ENCODE measurements at regions not wholly inside any gene's neighbourhood (a gene's known extent, or its start where the extent isn't known, plus 50 kb on each side); places are given as distances from the start of the nearest gene placed in this dataset.

DNA sequence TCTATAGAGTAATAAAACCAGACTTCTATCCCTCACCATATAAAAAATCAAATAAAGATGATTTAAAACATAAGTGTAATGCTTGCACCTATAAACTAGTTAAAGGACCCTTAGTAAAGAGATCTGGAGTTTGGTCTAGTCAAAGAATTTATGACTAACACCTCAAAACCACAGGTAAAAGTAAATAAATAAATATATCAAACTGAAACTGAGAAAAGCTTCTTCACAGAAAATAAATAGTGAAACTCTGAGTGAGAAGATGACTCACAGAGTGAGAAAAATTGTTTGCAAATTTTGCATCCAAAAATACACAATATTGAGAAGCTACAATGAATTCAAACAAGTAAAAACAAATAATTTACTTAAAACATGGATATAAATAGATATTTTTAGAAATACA, 387.8 kb downstream of the KDM5D start:
- no peak overlapping the region for H3K4me3 ChIP-seq
- DNase-seq (no peak), ATAC-seq (no peak)
- in situ Hi-C loops (cut with MboI; ENCODE audit: low sequenced_read_pairs in 4 of 4): no loop called here
- no peaks in the 10 kb centered on the region for H3K9me3 ChIP-seq
- H3K4me1 ChIP-seq: no peaks in the 10 kb centered on the region
- no peaks in the 10 kb centered on the region for H3K36me3 ChIP-seq
- no peak overlapping the region for H3K27ac ChIP-seq
- H3K27me3 ChIP-seq: no peaks in the 10 kb centered on the region
- intact Hi-C loops (cut with DNase I; ENCODE audit: low total_unique reads): no loop called here
- TF ChIP-seq, protein P1, sequence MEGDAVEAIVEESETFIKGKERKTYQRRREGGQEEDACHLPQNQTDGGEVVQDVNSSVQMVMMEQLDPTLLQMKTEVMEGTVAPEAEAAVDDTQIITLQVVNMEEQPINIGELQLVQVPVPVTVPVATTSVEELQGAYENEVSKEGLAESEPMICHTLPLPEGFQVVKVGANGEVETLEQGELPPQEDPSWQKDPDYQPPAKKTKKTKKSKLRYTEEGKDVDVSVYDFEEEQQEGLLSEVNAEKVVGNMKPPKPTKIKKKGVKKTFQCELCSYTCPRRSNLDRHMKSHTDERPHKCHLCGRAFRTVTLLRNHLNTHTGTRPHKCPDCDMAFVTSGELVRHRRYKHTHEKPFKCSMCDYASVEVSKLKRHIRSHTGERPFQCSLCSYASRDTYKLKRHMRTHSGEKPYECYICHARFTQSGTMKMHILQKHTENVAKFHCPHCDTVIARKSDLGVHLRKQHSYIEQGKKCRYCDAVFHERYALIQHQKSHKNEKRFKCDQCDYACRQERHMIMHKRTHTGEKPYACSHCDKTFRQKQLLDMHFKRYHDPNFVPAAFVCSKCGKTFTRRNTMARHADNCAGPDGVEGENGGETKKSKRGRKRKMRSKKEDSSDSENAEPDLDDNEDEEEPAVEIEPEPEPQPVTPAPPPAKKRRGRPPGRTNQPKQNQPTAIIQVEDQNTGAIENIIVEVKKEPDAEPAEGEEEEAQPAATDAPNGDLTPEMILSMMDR (IDR thresholded peaks at IDR 0.05 in 4 of 5, conservative IDR thresholded peaks at IDR 0.05 in 1 of 5): no peak
- TF ChIP-seq POLR2A (IDR thresholded peaks at IDR 0.05): no peak

DNA sequence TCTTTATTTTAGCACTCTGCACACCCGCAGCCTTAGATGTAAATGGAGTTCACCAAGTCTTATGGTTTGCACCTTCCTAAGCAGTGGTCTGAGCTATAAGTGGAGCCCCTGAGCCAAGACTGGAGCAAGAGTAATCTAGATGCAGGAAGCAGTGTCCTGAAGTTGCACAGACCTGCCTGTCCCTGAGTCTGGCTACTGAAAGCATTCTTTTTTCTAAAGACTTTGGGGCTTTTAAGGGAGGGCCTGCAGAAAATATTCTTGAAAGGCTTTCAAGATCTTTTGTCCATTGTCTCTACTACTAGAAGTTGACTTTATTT, 389.7 kb downstream of the KDM5D start:
- in situ Hi-C loops (cut with MboI; ENCODE audit: low sequenced_read_pairs in 4 of 4) (no loop called here), intact Hi-C loops (cut with DNase I; ENCODE audit: low total_unique reads) (no loop called here)
- Histone ChIP-seq H3K9me3 (no peaks in the 10 kb centered on the region), H3K27me3 (no peaks in the 10 kb centered on the region), H3K4me3 (no peak overlapping the region), H3K4me1 (no peaks in the 10 kb centered on the region), H3K36me3 (no peaks in the 10 kb centered on the region), H3K27ac (no peak overlapping the region)
- DNase-seq: no peak
- no peak for TF ChIP-seq POLR2A (IDR thresholded peaks at IDR 0.05)
- TF ChIP-seq, protein P1 (IDR thresholded peaks at IDR 0.05 in 4 of 5, conservative IDR thresholded peaks at IDR 0.05 in 1 of 5): no peak
- no peak for ATAC-seq

DNA sequence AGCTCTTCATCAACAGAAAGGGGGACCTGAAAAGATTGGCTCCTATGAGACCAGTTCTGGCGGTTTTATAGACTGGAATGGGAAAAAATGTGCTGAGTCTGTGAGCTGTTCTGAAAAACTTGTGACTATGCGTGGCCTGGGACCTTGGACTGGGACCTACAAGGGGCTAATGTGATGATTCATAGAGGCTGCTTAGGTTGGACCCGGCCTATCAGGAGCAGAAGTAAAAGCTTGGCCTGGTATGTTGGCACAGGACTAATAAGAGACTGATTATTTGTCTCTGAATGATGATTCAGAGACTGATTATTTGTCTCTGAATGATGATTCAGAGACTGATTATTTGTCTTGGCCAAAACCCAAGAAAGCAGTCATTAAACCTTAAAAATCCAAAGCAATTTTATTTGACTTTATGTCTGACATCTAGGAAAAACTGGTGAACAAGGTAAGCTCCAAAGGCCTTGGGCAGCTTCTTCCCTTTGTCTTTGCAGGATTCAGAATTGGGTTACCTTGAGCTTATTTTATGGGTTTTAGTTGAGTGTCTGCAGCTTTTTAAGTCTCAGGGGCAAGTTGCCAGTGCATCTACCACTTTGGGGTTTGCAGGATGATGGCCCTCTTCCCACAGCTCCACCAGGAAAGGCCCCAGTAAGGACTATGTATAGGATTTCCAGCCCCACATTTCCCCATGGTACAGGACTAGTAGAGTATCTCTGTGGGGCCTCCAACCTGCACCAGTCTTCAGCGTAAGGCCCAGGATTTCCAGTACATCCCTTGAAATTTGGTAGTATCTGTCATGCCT, 390.3 kb downstream of the KDM5D start:
- no peaks in the 10 kb centered on the region for H3K36me3 ChIP-seq
- intact Hi-C loops (cut with DNase I; ENCODE audit: low total_unique reads): no loop called here
- in situ Hi-C loops (cut with MboI; ENCODE audit: low sequenced_read_pairs in 4 of 4): no loop called here
- H3K4me3 ChIP-seq: no peak overlapping the region
- H3K27me3 ChIP-seq: no peaks in the 10 kb centered on the region
- no peak for TF ChIP-seq POLR2A (IDR thresholded peaks at IDR 0.05)
- TF ChIP-seq, protein P1 (IDR thresholded peaks at IDR 0.05 in 4 of 5, conservative IDR thresholded peaks at IDR 0.05 in 1 of 5): no peak
- DNase-seq (no peak), ATAC-seq (no peak)
- no peak overlapping the region for H3K27ac ChIP-seq
- H3K9me3 ChIP-seq: no peaks in the 10 kb centered on the region
- no peaks in the 10 kb centered on the region for H3K4me1 ChIP-seq

DNA sequence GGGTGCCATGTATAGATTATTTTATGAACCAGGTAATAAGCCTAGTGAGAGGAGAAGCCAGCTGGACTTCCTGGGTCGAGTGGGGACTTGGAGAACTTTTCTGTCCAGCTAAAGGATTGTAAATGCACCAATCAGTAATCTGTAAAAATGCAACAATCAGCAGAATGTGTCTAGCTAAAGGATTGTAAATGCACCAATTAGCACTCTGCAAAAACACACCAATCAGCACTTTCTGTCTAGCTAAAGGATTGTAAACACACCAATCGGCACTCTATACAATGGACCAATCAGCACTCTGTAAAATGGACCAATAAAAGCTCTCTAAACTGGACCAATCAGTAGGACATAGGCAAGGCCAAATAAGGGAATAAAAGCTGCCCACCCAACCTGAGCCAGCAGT, 392.9 kb downstream of the KDM5D start:
- no peaks in the 10 kb centered on the region for H3K36me3 ChIP-seq
- TF ChIP-seq POLR2A (IDR thresholded peaks at IDR 0.05): no peak
- TF ChIP-seq, protein P1 (IDR thresholded peaks at IDR 0.05 in 4 of 5, conservative IDR thresholded peaks at IDR 0.05 in 1 of 5): no peak
- H3K4me3 ChIP-seq: no peak overlapping the region
- intact Hi-C loops (cut with DNase I; ENCODE audit: low total_unique reads) (no loop called here), in situ Hi-C loops (cut with MboI; ENCODE audit: low sequenced_read_pairs in 4 of 4) (no loop called here)
- ATAC-seq (no peak), DNase-seq (no peak)
- no peaks in the 10 kb centered on the region for H3K4me1 ChIP-seq
- no peaks in the 10 kb centered on the region for H3K27me3 ChIP-seq
- no peaks in the 10 kb centered on the region for H3K9me3 ChIP-seq
- H3K27ac ChIP-seq: no peak overlapping the region

DNA sequence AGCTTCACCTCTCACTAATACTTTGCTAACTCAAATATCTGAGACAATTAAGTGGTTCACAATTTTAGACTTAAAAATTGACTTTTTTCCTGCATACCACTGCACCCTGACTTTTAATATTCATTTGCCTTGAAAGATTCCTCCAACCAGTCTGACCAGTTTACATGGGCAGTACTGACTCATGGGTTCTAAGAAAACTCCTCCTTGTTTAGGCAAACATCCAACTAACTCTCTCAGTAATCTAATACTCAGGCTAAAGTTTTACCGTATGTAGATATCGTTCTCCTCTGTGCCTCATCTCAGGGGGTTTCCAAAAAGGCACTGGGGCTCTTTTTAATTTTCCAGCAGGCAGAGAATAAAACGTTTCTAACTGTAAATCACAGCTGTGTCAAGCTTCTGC, 422.8 kb downstream of the KDM5D start:
- Histone ChIP-seq H3K27me3 (no peaks in the 10 kb centered on the region), H3K27ac (no peak overlapping the region), H3K4me1 (no peaks in the 10 kb centered on the region), H3K4me3 (no peak overlapping the region), H3K9me3 (no peaks in the 10 kb centered on the region), H3K36me3 (no peaks in the 10 kb centered on the region)
- intact Hi-C loops (cut with DNase I; ENCODE audit: low total_unique reads): no loop called here
- in situ Hi-C loops (cut with MboI; ENCODE audit: low sequenced_read_pairs in 4 of 4): no loop called here
- DNase-seq: no peak
- TF ChIP-seq POLR2A (IDR thresholded peaks at IDR 0.05): no peak
- TF ChIP-seq, protein P1 (IDR thresholded peaks at IDR 0.05 in 4 of 5, conservative IDR thresholded peaks at IDR 0.05 in 1 of 5): no peak
- no peak for ATAC-seq

Data from gastrocnemius medialis (tissue), 4 donors.